Body of pancreas (tissue), 4 donors: ENCODE measurements at regions not wholly inside any gene's neighbourhood (a gene's known extent, or its start where the extent isn't known, plus 50 kb on each side); places are given as distances from the start of the nearest gene placed in this dataset.

ENCODE experiments used
- ATAC-seq: fragments of 150-250 bp; one replicate; pipeline ENCODE4 v1.9.1; 2016
- DNase-seq, 4 donors: peaks; one replicate each; pipeline ENCODE4 v3.0.0-alpha.2; 2019
- H3K27ac ChIP-seq, 4 donors: fragments of 200-600 bp; sonication (generic); 1 replicate in 3 of 4; 2 replicates in 1 of 4; pipeline versions ENCODE4 v1.5.1 to v1.6.1; 2016 to 2019; ENCODE audit warnings: mild to moderate bottlenecking in 1 of 4, mixed read lengths in 1 of 4, moderate library complexity in 1 of 4
- H3K27me3 ChIP-seq, 2 donors: fragments of 200-600 bp; sonication (generic); one replicate each; pipeline ENCODE4 v1.6.0; 2016; ENCODE audit warnings: mild to moderate bottlenecking in 1 of 2
- H3K36me3 ChIP-seq, 2 donors: fragments of 200-600 bp; sonication (generic); replicated peaks in 1 of 2; 2 replicates each; pipeline ENCODE4 v1.5.1; 2016; ENCODE audit warnings: low read depth in 2 of 2; ENCODE audit not compliant: insufficient read depth in 1 of 2
- H3K4me1 ChIP-seq: fragments of 200-600 bp; sonication (generic); one replicate; pipeline ENCODE4 v1.6.0; 2016
- H3K4me3 ChIP-seq, 2 donors: fragments of 200-600 bp; sonication (generic); 1 replicate in 1 of 2; 2 replicates in 1 of 2; pipeline ENCODE4 v1.5.1; 2016 to 2019
- H3K9me3 ChIP-seq, 3 donors: fragments of 200-600 bp; sonication (generic); 1 replicate in 2 of 3; 2 replicates in 1 of 3; pipeline ENCODE4 v1.5.1; 2016
- POLR2A ChIP-seq, 3 donors: fragments of 450-650 bp; IDR thresholded peaks; one replicate each; pipeline ENCODE4 v1.6.1; 2016; ENCODE audit warnings: antibody characterized with exemption in 3 of 3, mild to moderate bottlenecking in 2 of 3
- WGBS, 2 donors: methylation state at CpG; one replicate each; pipeline ENCODE4 v1.1.5; 2017; 5-methylcytosine and 5-hydroxymethylcytosine counted together
- intact Hi-C: fragments of 100-400 bp; cut with DNase I; formaldehyde crosslinking; loops from one replicate; pipeline ENCODE4 v1.15.1; 2023
- TF ChIP-seq, protein P1 (sequence below), 7 experiments: fragments of 450-650 bp in 4 of 7; fragments of 200-600 bp in 3 of 7; sonication (generic) in 3 of 7; IDR thresholded peaks; one replicate each; pipeline ENCODE4 v1.5.1; 2016 to 2019; ENCODE audit warnings: antibody characterized with exemption in 7 of 7

DNA sequence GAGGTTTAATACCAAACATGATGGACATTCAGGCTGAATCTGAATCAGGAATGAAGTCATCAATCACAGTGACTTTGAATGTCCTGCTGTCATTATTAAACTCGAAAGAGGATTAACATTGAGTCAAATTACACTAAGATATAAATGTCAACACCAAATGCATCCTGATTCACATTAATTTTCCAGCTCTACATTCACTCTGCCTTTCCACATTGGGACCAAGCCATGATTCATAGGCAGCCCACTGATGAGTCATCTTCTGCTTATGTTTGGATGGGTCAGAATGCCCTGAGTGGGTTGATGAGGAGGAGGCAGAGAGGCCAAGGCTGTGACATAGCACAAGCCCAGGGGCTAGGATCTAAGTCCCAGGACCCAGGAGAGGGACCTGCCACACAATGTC, 247.6 kb upstream of the RPS6KA3 start:
- ATAC-seq: no peak
- 20 to 50% methylated on average over 1 of the region's 1 CpG for WGBS, 2 donors
- Histone ChIP-seq H3K27me3 (no peaks in the 10 kb centered on the region), H3K36me3 (no peaks in the 10 kb centered on the region), H3K4me3 (no peak overlapping the region), H3K9me3 (no peaks in the 10 kb centered on the region), H3K27ac (no peak overlapping the region), H3K4me1 (no peaks in the 10 kb centered on the region)
- DNase-seq: peak in 1 of 4 donors; percentile 2
- intact Hi-C loops: no loop called here
- TF ChIP-seq, protein P1, sequence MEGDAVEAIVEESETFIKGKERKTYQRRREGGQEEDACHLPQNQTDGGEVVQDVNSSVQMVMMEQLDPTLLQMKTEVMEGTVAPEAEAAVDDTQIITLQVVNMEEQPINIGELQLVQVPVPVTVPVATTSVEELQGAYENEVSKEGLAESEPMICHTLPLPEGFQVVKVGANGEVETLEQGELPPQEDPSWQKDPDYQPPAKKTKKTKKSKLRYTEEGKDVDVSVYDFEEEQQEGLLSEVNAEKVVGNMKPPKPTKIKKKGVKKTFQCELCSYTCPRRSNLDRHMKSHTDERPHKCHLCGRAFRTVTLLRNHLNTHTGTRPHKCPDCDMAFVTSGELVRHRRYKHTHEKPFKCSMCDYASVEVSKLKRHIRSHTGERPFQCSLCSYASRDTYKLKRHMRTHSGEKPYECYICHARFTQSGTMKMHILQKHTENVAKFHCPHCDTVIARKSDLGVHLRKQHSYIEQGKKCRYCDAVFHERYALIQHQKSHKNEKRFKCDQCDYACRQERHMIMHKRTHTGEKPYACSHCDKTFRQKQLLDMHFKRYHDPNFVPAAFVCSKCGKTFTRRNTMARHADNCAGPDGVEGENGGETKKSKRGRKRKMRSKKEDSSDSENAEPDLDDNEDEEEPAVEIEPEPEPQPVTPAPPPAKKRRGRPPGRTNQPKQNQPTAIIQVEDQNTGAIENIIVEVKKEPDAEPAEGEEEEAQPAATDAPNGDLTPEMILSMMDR (IDR thresholded peaks at IDR 0.05): no peak
- no peak for TF ChIP-seq POLR2A (IDR thresholded peaks at IDR 0.05)

DNA sequence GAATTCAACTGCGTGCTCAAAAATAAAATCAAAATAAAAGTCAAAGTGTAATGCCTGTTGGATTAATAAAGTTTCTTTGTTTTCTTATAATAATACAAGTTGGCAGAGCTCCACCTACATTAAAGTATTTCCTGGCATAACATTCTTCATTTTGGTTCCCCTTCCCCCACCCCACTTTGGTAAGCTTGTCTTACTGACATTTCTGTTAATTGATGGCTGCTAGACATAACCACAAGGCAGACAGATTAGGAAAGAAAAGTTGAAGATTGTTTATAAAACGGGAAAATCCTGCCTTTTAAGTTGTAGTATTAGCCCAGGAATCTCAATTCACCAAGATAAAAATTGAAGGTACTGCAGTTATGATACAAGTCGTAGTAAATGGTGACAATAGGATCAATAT, 246.5 kb upstream of the RPS6KA3 start:
- ATAC-seq: no peak
- DNase-seq: no peak
- WGBS, 2 donors: 41 to 61% methylated on average over 3 of the region's 3 CpGs
- no peak for TF ChIP-seq POLR2A (IDR thresholded peaks at IDR 0.05)
- TF ChIP-seq, protein P1 (IDR thresholded peaks at IDR 0.05): no peak
- H3K4me3 ChIP-seq: no peak overlapping the region
- H3K27ac ChIP-seq: no peak overlapping the region
- no peaks in the 10 kb centered on the region for H3K27me3 ChIP-seq
- H3K4me1 ChIP-seq: no peaks in the 10 kb centered on the region
- intact Hi-C loops: no loop called here
- H3K9me3 ChIP-seq: no peaks in the 10 kb centered on the region
- H3K36me3 ChIP-seq: no peaks in the 10 kb centered on the region

DNA sequence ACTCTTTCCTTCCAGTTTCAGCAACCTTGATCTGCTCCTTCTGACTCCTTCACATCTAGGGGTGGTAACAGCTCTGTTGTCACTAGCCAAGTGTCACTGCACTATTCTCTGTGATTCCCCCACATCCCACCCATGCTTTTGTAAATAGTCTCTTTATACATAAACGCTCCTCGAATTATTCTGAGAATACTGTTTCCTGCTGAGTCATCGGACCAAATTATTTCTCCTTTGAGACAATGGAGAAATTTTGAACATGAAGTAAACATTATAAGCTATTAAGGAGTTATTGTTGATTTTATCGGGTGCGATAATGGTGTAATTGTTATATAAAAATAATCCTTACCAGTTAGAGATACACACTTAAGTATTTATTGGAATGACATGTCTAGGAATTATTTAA, 245.1 kb upstream of the RPS6KA3 start:
- H3K9me3 ChIP-seq: no peaks in the 10 kb centered on the region
- H3K4me3 ChIP-seq: no peak overlapping the region
- intact Hi-C loops: no loop called here
- ATAC-seq (no peak), DNase-seq (no peak)
- TF ChIP-seq, protein P1 (IDR thresholded peaks at IDR 0.05): no peak
- TF ChIP-seq POLR2A (IDR thresholded peaks at IDR 0.05): no peak
- H3K4me1 ChIP-seq: no peaks in the 10 kb centered on the region
- no peaks in the 10 kb centered on the region for H3K27me3 ChIP-seq
- no peaks in the 10 kb centered on the region for H3K36me3 ChIP-seq
- 83 to 85% methylated on average over 5 of the region's 5 CpGs for whole genome bisulfite sequencing, 2 donors
- no peak overlapping the region for H3K27ac ChIP-seq

DNA sequence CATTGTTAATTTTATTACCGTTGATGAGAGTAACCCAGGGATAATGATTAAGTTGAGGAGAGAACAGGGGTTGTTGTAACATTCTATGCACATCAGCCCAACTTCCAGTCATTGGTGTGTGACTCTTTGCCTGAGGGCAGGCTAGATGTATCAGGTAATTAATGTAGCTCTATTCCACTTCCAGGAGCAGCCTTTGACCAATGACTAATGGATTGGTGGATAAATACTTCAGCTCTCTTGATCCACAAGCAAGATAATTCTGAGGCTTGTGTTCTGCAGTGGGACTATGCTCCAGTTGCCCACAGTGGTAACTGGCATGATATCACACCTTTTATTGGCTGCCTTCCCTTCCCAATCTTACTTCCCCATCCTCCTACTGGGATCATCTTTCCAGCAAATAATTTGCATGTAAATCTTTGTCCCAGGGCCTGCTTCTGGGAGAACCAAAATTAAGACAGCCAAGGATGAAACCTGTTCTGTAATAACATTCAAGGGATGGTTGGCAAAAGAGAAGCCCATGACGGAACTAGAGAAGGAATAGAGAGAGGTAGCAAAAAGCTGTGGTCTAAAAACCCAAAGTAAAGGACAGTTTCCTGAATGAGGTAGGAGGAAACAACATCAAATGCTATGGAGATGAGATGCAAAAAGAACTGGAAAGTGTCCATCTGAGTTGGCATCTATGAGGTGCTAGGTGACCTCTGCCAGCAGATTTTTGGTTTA, 241.4 kb upstream of the RPS6KA3 start:
- ATAC-seq (no peak), DNase-seq (no peak)
- Histone ChIP-seq H3K4me1 (no peaks in the 10 kb centered on the region), H3K27ac (no peak overlapping the region), H3K27me3 (no peaks in the 10 kb centered on the region), H3K9me3 (no peaks in the 10 kb centered on the region), H3K36me3 (no peaks in the 10 kb centered on the region), H3K4me3 (no peak overlapping the region)
- 71 to 85% methylated on average over 2 of the region's 2 CpGs for WGBS, 2 donors
- intact Hi-C loops: no loop called here
- TF ChIP-seq, protein P1 (IDR thresholded peaks at IDR 0.05): no peak
- no peak for TF ChIP-seq POLR2A (IDR thresholded peaks at IDR 0.05)

DNA sequence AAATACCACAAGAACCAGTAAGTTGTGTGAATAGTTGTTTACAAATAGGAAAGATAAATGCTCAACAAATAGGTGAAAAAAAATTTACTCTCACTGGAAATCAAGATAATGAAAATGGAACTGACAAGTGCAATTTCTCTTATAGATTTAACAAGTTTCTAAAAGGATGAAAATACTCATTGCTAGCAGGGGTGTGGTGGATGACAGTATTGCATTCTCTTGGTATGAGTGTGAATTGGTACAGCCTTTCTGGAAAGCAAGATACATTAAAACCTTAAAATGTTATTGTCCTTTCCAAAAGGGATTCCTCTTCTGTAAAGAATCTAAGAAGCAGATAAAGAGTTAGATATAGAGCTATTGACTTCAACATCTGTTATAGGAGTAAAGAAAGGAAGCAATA, 240.0 kb upstream of the RPS6KA3 start:
- intact Hi-C loops: no loop called here
- H3K27me3 ChIP-seq: no peaks in the 10 kb centered on the region

More for the DNA sequence above, 240.0 kb upstream of the RPS6KA3 start:
- TF ChIP-seq, protein P1 (IDR thresholded peaks at IDR 0.05): no peak
- no peak for TF ChIP-seq POLR2A (IDR thresholded peaks at IDR 0.05)
- no peak for ATAC-seq
- no peaks in the 10 kb centered on the region for H3K36me3 ChIP-seq
- H3K27ac ChIP-seq: no peak overlapping the region
- DNase-seq: no peak
- no peaks in the 10 kb centered on the region for H3K9me3 ChIP-seq
- no peaks in the 10 kb centered on the region for H3K4me1 ChIP-seq
- no peak overlapping the region for H3K4me3 ChIP-seq
